IMR-90 (cell line): ENCODE measurements at regions not wholly inside any gene's neighbourhood (a gene's known extent, or its start where the extent isn't known, plus 50 kb on each side); places are given as distances from the start of the nearest gene placed in this dataset.
A peak's percentile ranks its signal among the peaks of the same experiment; 100 is the strongest.

ENCODE experiments used
- ATAC-seq: fragments of 200-7000 bp; cut with Tn5 transposase; 2 replicates; pipeline ENCODE4 v1.9.1; 2020; ENCODE audit warnings: low read depth, mild to moderate bottlenecking, moderate library complexity
- BruUV-seq: library from RNA; stranded (reverse); fragments of 400-500 nt; replicated peaks from 2 replicates; lab custom pipeline; 2021; lab: Mats Ljungman, UMichigan
- CTCF ChIA-PET: fragments of 300-600 bp; formaldehyde crosslinking; extraction: SDS; loops from one replicate; lab custom pipeline; 2021; ENCODE audit warnings: antibody characterized with exemption; lab: Yijun Ruan, JAX
- POLR2A ChIA-PET: fragments of 300-600 bp; sonication (Branson Sonifier 250); formaldehyde crosslinking; loops from one replicate; lab custom pipeline; 2022; ENCODE audit warnings: antibody characterized with exemption; ENCODE audit not compliant: unreplicated experiment; lab: Charles Lee
- DNase-seq: peaks from one replicate; pipeline ENCODE4 v3.0.0; 2013
- H2AFZ ChIP-seq: replicated peaks from 2 replicates; pipeline ENCODE3; 2013; ENCODE audit warnings: low read length, mild to moderate bottlenecking; ENCODE audit not compliant: poor library complexity
- H2AK5ac ChIP-seq: 2 replicates; pipeline ENCODE4 v1.6.1; 2013; ENCODE audit warnings: low read depth, low read length, inconsistent platforms
- H2AK9ac ChIP-seq: replicated peaks from 2 replicates; pipeline ENCODE3; 2013; ENCODE audit warnings: mild to moderate bottlenecking, low read depth, low read length, moderate library complexity; ENCODE audit not compliant: poor library complexity
- H2BK120ac ChIP-seq: 2 replicates; pipeline ENCODE4 v1.6.1; 2013; ENCODE audit warnings: low read depth, low read length, inconsistent platforms
- H2BK15ac ChIP-seq: 3 replicates; pipeline ENCODE4 v1.6.1; 2013; ENCODE audit warnings: low read depth, low read length, inconsistent platforms
- H2BK20ac ChIP-seq: 2 replicates; pipeline ENCODE4 v1.6.1; 2013; ENCODE audit warnings: low read depth, mild to moderate bottlenecking, inconsistent platforms, low read length, moderate library complexity
- H2BK5ac ChIP-seq: 2 replicates; pipeline ENCODE4 v1.6.1; 2013; ENCODE audit warnings: mild to moderate bottlenecking, low read depth, low read length, inconsistent platforms; ENCODE audit not compliant: poor library complexity, severe bottlenecking
- H3K14ac ChIP-seq: replicated peaks from 2 replicates; pipeline ENCODE4 v1.6.1; 2013; ENCODE audit warnings: low read depth, low read length, inconsistent platforms
- H3K18ac ChIP-seq: 2 replicates; pipeline ENCODE4 v1.6.1; 2013; ENCODE audit warnings: low read depth, low read length, control low read depth
- H3K23ac ChIP-seq: 2 replicates; pipeline ENCODE4 v1.6.1; 2013; ENCODE audit warnings: low read depth, low read length, inconsistent platforms
- H3K27ac ChIP-seq: 2 replicates; pipeline ENCODE4 v1.5.1; 2013; ENCODE audit warnings: mild to moderate bottlenecking, control low read depth, low read length; ENCODE audit not compliant: insufficient read depth
- H3K27me3 ChIP-seq: 2 replicates; pipeline ENCODE4 v1.6.1; 2013; ENCODE audit warnings: low read length; ENCODE audit not compliant: control insufficient read depth, insufficient read depth
- H3K36me3 ChIP-seq: 2 replicates; pipeline ENCODE4 v1.6.1; 2013; ENCODE audit warnings: low read length, mixed read lengths; ENCODE audit not compliant: control insufficient read depth, insufficient read depth
- H3K4ac ChIP-seq: 2 replicates; pipeline ENCODE4 v1.6.1; 2013; ENCODE audit warnings: low read depth, low read length, inconsistent platforms
- H3K4me1 ChIP-seq: 2 replicates; pipeline ENCODE4 v1.6.1; 2013; ENCODE audit warnings: low read length, mixed read lengths; ENCODE audit not compliant: control insufficient read depth, insufficient read depth
- H3K4me2 ChIP-seq: 2 replicates; pipeline ENCODE4 v1.6.1; 2013; ENCODE audit warnings: low read depth, mild to moderate bottlenecking, control low read depth, low read length, moderate library complexity
- H3K4me3 ChIP-seq: 2 replicates; pipeline ENCODE4 v1.5.1; 2013; ENCODE audit warnings: low read depth, mild to moderate bottlenecking, control low read depth, low read length, moderate library complexity; ENCODE audit not compliant: insufficient read depth
- H3K56ac ChIP-seq: 2 replicates; pipeline ENCODE4 v1.6.1; 2013; ENCODE audit warnings: low read length, inconsistent platforms; ENCODE audit not compliant: insufficient read depth; ENCODE audit errors: extremely low read depth
- H3K79me1 ChIP-seq, 2 experiments: 2 replicates each; pipeline ENCODE4 v1.6.1; 2013; ENCODE audit warnings: low read length in 2 of 2, inconsistent platforms in 1 of 2, low read depth in 1 of 2
- H3K9ac ChIP-seq: 2 replicates; pipeline ENCODE4 v1.6.1; 2013; ENCODE audit warnings: low read depth, low read length, control low read depth
- H3K9me1 ChIP-seq: 2 replicates; pipeline ENCODE4 v1.6.1; 2013; ENCODE audit warnings: low read length, inconsistent platforms; ENCODE audit not compliant: insufficient read depth
- H3K9me3 ChIP-seq: 2 replicates; pipeline ENCODE4 v1.6.1; 2013; ENCODE audit warnings: low read length; ENCODE audit not compliant: control insufficient read depth, insufficient read depth
- H4K20me1 ChIP-seq: 2 replicates; pipeline ENCODE4 v1.6.1; 2013; ENCODE audit warnings: low read length, inconsistent platforms; ENCODE audit not compliant: insufficient read depth
- H4K5ac ChIP-seq: 2 replicates; pipeline ENCODE4 v1.6.1; 2013; ENCODE audit warnings: mild to moderate bottlenecking, low read depth, low read length, control low read depth
- H4K8ac ChIP-seq, 2 experiments: 2 replicates each; pipeline ENCODE4 v1.6.1; 2013; ENCODE audit warnings: low read depth in 2 of 2, low read length in 2 of 2, control low read depth in 1 of 2, inconsistent platforms in 1 of 2
- H4K91ac ChIP-seq: 2 replicates; pipeline ENCODE4 v1.6.1; 2013; ENCODE audit warnings: low read depth, low read length, inconsistent platforms; ENCODE audit not compliant: insufficient read depth
- BHLHE40 ChIP-seq: fragments of 150-350 bp; IDR thresholded peaks from 2 replicates; pipeline ENCODE4 v1.6.1; 2016; ENCODE audit warnings: mild to moderate bottlenecking, low read depth, low read length
- MAZ ChIP-seq: IDR thresholded peaks from 2 replicates; pipeline ENCODE4 v1.6.1; 2012; ENCODE audit warnings: low read depth, mild to moderate bottlenecking, low read length, improper control_type of control experiment, moderate library complexity, borderline replicate concordance
- RAD21 ChIP-seq: IDR thresholded peaks from 2 replicates; pipeline ENCODE4 v1.6.1; 2012; ENCODE audit warnings: low read length, improper control_type of control experiment
- SMC3 ChIP-seq: fragments of 150-350 bp; IDR thresholded peaks from 2 replicates; pipeline ENCODE4 v1.6.1; 2016; ENCODE audit warnings: low read depth, mild to moderate bottlenecking, antibody characterized with exemption, low read length, moderate library complexity
- WGBS, 2 experiments: methylation state at CpG; one replicate each; pipeline versions ENCODE4 v1.1.5 to v1.1.7; 2013; ENCODE audit warnings: missing lambda C conversion rate in 2 of 2; ENCODE audit not compliant: insufficient read length in 1 of 2; ENCODE audit errors: extremely low coverage in 2 of 2; 5-methylcytosine and 5-hydroxymethylcytosine counted together
- dilution Hi-C: fragments of 300-500 bp; cut with HindIII; formaldehyde crosslinking; loops from one replicate; pipeline ENCODE4 v1.14.3; 2018; ENCODE audit warnings: low sequenced_read_pairs; ENCODE audit not compliant: unreplicated experiment
- in situ Hi-C: fragments of 300-500 bp; cut with MboI; formaldehyde crosslinking; loops from 3 replicates; pipeline ENCODE4 v1.14.3; 2019; ENCODE audit warnings: low sequenced_read_pairs, inconsistent platforms, mixed read lengths
- intact Hi-C: fragments of 100-400 bp; cut with micrococcal nuclease; formaldehyde crosslinking; loops from 2 replicates; pipeline ENCODE4 v1.10.0; 2022
- TF ChIP-seq, protein P1 (sequence below): fragments of 150-350 bp; IDR thresholded peaks from 2 replicates; pipeline ENCODE4 v1.6.1; 2016; ENCODE audit warnings: low read depth, mild to moderate bottlenecking, low read length, moderate library complexity, borderline replicate concordance

DNA sequence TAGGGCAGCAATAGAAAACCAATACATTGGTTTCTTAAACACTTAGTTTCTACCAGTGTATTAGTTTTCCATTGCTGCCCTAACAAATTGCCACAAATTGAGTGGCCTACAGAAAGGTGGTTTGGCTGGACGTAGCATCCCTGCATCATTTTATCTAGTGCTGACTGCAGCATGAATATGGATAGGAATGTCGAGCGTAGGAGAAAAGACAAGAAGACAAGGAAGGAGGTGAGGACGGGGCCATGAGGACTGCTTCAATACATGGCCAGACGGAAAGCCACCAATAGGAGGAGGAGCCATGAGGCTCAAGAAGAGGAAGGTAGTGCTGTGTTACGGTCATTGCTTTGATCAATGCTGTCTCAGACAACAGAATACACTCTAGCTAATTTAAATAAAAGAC, 154.5 kb upstream of the NDUFV2 start:
- H4K20me1 ChIP-seq = no peaks in the 10 kb centered on the region
- intact Hi-C loops = loop anchor here (1.0 to 5.0 kb wide), 2 partner anchors 91 to 147 kb away; no protein-coding TSS in a partner anchor
- peak overlapping the region; percentile 69 for H3K14ac ChIP-seq
- no peak for DNase-seq
- dilution Hi-C loops = no loop called here
- peak overlapping the region; percentile 97 for H4K91ac ChIP-seq
- peak overlapping the region; percentile 98 for H2AK5ac ChIP-seq
- H2BK120ac ChIP-seq = peak overlapping the region; percentile 93
- no peaks in the 10 kb centered on the region for H3K36me3 ChIP-seq
- BruUV-seq = no TSS peak
- H3K4ac ChIP-seq = peak overlapping the region; percentile 88
- peak overlapping the region; percentile 22 for H3K9ac ChIP-seq
- no CpG with 5 or more reads among the region's 6 CpGs for WGBS, 2 experiments
- no peak for ATAC-seq
- H3K56ac ChIP-seq = peak overlapping the region; percentile 78
- peak overlapping the region; percentile 86 for H3K27ac ChIP-seq
- peak overlapping the region; percentile 2 for H2AFZ ChIP-seq
- H4K5ac ChIP-seq = peak overlapping the region; percentile 87
- peak overlapping the region; percentile 26 for H3K4me2 ChIP-seq
- POLR2A ChIA-PET = interaction anchor here (0.5 to 0.6 kb wide), 2 partner anchors 238 to 309 kb away, joined by 4 read pairs; no protein-coding TSS in a partner anchor
- in situ Hi-C loops = no loop called here
- H4K8ac ChIP-seq = peak overlapping the region; percentile 86 to 89
- H2BK20ac ChIP-seq = peak overlapping the region; percentile 99
- peak overlapping the region; percentile 67 for H2AK9ac ChIP-seq
- H2BK5ac ChIP-seq = peak overlapping the region; percentile 91
- CTCF ChIA-PET = interaction anchor here (0.7 to 1.0 kb wide), 3 partner anchors 31 to 89 kb away, joined by 3 read pairs; no protein-coding TSS in a partner anchor
- H3K79me1 ChIP-seq = peaks cover 0 to 19% of the 10 kb centered on the region in 2 experiments; a peak in 1 of 4 replicates
- H3K9me3 ChIP-seq = peaks cover 6% of the 10 kb centered on the region; the same call in 1 of the 2 replicates
- peak overlapping the region; percentile 88 for H3K18ac ChIP-seq
- peaks cover 34% of the 10 kb centered on the region for H3K4me1 ChIP-seq
- peak overlapping the region; percentile 88; the same call in 2 of the 3 replicates for H2BK15ac ChIP-seq
- TF ChIP-seq RAD21 (no peak), MAZ (no peak), BHLHE40 (no peak), SMC3 (no peak)
- TF ChIP-seq, protein P1, sequence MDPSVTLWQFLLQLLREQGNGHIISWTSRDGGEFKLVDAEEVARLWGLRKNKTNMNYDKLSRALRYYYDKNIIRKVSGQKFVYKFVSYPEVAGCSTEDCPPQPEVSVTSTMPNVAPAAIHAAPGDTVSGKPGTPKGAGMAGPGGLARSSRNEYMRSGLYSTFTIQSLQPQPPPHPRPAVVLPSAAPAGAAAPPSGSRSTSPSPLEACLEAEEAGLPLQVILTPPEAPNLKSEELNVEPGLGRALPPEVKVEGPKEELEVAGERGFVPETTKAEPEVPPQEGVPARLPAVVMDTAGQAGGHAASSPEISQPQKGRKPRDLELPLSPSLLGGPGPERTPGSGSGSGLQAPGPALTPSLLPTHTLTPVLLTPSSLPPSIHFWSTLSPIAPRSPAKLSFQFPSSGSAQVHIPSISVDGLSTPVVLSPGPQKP = no peak
- H3K4me3 ChIP-seq = no peak overlapping the region
- H3K9me1 ChIP-seq = peaks cover 38% of the 10 kb centered on the region
- H3K27me3 ChIP-seq = no peaks in the 10 kb centered on the region
- H3K23ac ChIP-seq = peak overlapping the region; percentile 59
